ENCODE measurements at regions not wholly inside any gene's neighbourhood (a gene's known extent, or its start where the extent isn't known, plus 50 kb on each side); places are given as distances from the start of the nearest gene placed in this dataset.

DNA sequence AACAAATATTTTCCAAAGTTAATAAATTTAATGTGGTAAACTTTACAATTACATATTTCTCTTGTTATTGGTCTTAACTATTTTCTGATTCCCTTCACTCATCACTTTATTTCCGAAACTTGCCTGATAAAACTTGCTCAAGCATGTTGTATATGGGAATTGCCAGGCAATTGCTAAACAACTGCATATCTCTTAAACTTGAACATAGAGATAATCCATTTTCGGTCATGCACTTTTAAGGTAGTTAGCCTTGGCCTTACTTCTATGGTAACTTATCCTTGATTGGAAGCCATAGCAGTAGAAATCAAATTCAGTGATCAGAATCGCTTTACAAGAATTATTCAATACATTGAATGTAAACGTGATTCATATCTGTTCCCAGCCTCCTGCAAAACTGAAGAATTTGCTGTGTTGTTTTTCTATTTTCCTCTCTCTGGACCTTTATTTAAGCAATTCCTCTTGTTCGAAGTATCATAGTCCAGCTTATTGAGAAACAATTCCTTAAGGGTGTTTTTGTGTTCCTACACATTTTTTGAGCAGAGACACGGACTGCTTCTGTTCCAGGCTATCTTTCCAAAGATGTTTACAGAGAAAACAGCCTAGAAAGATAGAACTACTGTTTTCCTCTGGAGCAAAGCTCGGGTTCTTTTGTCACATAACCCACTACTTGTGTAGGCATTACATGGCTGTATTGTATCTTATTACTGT, 674.3 kb downstream of the IRS1 start:
- TF ChIP-seq, protein P1, sequence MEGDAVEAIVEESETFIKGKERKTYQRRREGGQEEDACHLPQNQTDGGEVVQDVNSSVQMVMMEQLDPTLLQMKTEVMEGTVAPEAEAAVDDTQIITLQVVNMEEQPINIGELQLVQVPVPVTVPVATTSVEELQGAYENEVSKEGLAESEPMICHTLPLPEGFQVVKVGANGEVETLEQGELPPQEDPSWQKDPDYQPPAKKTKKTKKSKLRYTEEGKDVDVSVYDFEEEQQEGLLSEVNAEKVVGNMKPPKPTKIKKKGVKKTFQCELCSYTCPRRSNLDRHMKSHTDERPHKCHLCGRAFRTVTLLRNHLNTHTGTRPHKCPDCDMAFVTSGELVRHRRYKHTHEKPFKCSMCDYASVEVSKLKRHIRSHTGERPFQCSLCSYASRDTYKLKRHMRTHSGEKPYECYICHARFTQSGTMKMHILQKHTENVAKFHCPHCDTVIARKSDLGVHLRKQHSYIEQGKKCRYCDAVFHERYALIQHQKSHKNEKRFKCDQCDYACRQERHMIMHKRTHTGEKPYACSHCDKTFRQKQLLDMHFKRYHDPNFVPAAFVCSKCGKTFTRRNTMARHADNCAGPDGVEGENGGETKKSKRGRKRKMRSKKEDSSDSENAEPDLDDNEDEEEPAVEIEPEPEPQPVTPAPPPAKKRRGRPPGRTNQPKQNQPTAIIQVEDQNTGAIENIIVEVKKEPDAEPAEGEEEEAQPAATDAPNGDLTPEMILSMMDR (IDR thresholded peaks at IDR 0.05; ENCODE audit: low read length, missing control alignments), result no peak
- no peak overlapping the region for H3K4me3 ChIP-seq (replicated peaks; ENCODE audit: low read depth, low read length)
- peak; percentile 37 for DNase-seq (ENCODE audit: low read depth)

DNA sequence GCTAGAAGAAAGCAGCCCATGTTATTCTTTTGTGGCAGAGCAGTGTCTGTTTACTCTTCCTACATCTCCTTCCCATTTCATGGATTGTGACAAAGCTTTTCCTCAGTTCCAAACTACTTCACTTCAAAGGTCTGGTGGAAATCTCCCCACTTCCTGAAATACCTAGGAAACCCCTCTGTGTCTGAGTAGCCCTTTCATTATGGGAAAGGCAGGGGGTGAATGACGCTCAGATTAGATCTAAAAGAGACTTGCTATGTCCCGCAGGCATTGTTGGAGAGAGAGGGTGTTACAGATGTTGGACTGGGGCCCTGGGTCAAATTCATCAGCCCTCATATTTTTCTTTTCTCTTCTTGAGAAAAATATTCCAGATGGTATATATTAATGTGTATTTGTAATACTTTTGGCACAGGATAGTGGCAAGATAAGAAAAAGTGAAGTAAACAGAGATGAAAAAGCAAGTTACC, 675.0 kb downstream of the IRS1 start:
- H3K4me3 ChIP-seq (replicated peaks; ENCODE audit: low read depth, low read length), result no peak overlapping the region
- DNase-seq (ENCODE audit: low read depth), result peak; percentile 76
- TF ChIP-seq, protein P1 (IDR thresholded peaks at IDR 0.05; ENCODE audit: low read length, missing control alignments), result no peak

DNA sequence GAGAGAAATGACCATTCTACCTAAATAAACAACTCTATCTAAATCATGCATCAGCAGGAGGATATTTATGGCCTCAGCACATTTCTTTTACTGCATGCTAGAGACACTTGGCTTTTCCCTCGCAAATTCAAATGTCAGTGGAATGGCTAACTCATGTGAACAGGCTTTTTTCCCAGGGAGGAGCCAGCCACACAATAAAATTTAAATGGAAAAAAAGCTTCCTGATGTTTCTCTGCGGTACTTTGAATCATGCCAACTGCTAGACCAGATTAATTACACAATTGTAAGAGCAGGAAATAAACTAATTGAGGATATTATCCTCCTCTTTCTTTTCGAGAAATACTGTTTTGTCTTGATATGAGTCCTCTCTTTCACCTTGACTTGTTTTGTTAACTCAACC, 676.3 kb downstream of the IRS1 start:
- TF ChIP-seq, protein P1 (IDR thresholded peaks at IDR 0.05; ENCODE audit: low read length, missing control alignments), result no peak
- no peak overlapping the region for H3K4me3 ChIP-seq (replicated peaks; ENCODE audit: low read depth, low read length)
- no peak for DNase-seq (ENCODE audit: low read depth)

DNA sequence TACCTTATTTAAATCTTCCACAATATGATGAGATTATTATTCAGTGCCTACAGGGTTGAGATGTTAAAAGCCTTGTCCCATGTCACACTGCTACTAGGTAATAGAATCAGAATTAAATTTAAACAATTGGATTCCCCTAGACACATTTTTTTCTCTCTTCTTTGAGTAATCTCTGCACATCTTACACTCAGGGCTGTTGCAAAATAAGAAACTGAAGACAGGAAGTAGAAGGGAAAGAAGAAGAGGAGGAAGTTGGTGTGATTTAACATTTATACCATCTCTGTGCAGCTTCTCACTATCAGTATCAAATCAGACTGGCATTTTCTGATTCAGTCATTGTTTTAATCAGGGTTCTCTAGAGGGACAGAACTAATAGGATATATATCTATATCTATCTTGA, 677.6 kb downstream of the IRS1 start:
- no peak for DNase-seq (ENCODE audit: low read depth)
- TF ChIP-seq, protein P1 (IDR thresholded peaks at IDR 0.05; ENCODE audit: low read length, missing control alignments), result no peak
- H3K4me3 ChIP-seq (replicated peaks; ENCODE audit: low read depth, low read length), result no peak overlapping the region

DNA sequence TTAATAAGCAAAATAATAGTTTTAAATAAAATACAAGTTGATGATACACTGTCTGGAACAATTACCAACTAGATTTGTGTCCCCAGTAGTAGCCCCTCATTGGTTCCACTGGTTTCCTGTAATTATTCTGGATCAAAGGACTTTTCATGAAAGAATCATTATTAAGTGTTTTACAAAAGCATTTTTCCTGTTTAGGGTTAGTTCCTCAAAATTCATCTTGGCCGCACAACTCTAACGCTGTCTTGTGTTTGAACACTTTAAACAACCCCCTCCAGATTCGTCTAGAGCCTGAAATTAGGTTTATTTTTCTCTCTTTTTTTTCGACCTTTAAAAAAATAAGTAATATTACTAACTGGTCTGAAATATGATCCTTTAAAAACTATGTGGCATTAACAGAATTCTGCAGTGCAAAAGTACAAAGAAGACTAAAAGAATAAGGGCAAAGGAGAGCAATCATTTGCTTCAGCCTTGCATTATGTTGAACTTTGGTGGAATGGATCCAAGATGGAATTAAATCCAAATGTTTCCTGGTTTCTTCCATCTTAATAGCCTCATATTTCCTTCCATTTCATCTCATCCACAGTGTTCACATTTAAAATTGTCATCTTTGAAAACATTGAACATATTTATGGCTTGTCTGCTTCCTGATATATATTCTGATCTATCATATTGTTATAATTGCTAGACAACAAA, 678.4 kb downstream of the IRS1 start:
- DNase-seq (ENCODE audit: low read depth), result no peak
- TF ChIP-seq, protein P1 (IDR thresholded peaks at IDR 0.05; ENCODE audit: low read length, missing control alignments), result no peak
- no peak overlapping the region for H3K4me3 ChIP-seq (replicated peaks; ENCODE audit: low read depth, low read length)

DNA sequence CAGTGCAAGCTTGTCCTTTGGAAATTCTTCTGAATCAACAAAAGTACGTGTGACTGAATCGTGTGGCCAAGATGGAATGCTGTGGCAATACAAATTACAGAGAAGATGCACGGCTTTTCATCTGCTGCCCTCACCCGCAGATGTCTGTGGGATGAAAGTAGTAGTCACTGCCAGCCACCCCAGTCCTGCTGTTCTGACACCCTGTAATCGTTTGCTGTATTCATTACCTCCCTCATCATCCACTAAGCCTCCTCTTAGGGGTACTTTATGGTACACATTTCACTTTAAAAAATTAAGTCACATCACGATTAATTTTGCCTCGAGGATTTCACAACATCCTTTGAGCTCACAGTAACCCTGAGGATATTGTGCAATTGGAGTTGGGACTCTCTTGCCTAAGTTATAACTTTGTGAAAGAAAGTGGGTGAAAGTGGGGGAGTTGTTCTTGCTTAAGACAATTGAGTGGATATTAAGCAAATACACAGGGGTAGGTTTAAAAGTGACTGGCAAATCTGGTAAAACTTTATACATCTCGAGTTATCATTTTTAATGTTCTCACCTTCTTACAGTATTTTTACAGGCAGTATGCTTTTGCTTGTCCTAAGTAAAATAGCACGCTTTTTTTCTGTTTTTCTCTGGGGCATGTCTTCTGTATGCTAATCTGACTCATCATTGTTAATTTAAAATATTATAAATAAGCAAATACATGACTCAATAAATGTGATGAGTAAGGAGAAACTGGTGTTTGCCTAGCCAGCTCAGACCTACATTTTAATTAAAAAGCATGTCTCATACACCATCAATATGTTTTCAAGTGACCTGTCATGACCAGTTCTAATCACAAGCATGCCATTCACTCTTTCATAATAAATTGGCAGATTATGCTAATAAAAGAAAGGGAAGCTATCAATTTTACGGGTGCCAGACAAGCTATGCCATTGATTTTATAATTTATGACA, 680.9 kb downstream of the IRS1 start:
- DNase-seq (ENCODE audit: low read depth), result peak; percentile 99

More for the DNA sequence above, 680.9 kb downstream of the IRS1 start:
- TF ChIP-seq, protein P1 (IDR thresholded peaks at IDR 0.05; ENCODE audit: low read length, missing control alignments), result no peak
- peak overlapping the region; percentile 21 for H3K4me3 ChIP-seq (replicated peaks; ENCODE audit: low read depth, low read length)

Measured in fibroblast of pulmonary artery (primary cell).